Activated naive CD4-positive, alpha-beta T cell treated with anti-CD3 and anti-CD28 coated beads, Interleukin-2, amount 50 U/mL, for 16 hours (primary cell): ENCODE measurements at regions not wholly inside any gene's neighbourhood (a gene's known extent, or its start where the extent isn't known, plus 50 kb on each side); places are given as distances from the start of the nearest gene placed in this dataset.

Experiments used
- DNase-seq: peaks from one replicate; pipeline ENCODE4 v3.0.0-alpha.2; 2020

DNA sequence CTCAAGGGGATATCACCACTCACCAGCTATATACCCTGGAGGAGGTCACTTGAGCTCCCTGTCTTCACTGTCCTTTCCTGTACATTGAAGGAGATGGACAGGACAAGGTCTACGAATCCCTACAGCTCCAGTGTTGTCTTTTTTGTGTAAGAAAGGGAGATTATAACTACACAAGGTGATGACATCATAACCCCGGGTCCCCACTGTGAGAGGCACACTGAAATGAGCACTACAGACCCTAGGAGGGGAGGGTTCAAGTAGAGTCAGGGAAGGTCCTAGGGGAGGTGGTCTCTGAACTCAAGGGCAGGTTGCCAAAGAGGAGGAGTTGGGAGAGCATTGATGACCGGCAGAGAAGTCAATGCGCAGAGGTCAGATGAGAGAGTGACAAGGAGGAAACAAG is 108.3 kb upstream of the SLC14A2 start:
- no peak for DNase-seq

DNA sequence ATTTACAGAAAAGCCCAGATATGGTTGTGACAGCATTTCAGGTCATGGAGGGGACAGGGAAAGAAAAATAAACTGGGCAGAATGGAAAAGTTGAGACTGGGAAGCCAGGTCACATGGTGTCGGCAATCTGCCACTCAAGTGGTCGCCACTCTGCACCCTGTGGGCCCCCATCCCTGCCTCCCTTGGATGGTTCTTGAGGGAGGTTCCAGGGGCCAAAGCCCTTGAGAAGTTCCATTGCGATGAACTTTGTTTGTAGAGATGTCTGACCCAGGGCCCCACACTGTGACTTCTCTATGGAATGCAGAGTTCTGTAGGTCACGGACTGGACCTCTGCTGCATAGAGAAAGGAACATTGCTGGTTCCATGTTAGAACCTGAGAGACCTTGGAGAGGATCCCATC is 105.7 kb upstream of the SLC14A2 start:
- no peak for DNase-seq

DNA sequence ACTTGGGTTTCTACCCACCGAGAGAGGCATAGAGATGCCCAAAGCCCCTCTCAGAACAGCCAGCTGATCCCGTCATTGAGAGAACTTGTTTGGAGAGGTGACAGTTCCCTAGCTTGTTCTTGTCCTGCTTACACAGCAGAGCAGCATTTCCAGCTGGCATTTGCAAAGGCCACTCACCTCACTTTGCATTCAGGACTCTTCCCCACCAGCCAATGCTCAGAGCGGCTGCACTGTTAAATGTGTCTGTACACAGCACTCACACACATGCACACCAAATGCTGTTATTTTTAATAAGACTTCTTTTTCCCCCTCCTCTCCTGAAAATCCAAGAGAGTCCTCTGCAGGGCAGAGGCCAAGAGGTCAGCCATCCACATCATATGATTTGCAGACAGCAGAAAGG is 104.6 kb upstream of the SLC14A2 start:
- DNase-seq, result no peak

DNA sequence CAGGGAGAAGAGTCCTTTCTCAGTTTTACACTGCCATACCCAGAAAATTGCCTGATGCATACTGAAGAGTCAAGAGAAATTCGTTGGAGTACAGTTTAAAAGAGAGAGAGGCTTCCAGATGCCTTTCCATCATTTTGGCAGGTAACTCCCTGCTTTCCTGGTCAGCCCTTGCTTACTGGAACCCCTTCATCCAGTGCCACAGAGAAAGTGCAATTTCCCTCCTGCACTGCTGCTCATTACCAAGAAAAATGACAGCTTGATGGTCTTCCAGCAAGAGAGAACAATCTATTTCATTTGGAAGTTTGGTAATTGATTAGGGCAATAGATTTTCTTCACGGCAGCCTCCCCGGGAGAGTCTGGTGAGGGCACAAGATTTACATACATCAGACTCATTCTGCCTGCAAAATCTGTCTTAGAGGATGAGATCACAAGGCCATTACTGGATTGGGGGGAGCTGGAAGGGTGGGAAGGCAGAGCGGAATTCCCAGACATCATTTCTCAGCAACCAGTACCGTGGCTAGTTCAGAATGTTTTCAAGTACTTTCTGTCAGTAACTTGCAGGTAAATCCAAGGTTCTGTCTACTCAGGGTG is 102.8 kb upstream of the SLC14A2 start:
- DNase-seq, result no peak

DNA sequence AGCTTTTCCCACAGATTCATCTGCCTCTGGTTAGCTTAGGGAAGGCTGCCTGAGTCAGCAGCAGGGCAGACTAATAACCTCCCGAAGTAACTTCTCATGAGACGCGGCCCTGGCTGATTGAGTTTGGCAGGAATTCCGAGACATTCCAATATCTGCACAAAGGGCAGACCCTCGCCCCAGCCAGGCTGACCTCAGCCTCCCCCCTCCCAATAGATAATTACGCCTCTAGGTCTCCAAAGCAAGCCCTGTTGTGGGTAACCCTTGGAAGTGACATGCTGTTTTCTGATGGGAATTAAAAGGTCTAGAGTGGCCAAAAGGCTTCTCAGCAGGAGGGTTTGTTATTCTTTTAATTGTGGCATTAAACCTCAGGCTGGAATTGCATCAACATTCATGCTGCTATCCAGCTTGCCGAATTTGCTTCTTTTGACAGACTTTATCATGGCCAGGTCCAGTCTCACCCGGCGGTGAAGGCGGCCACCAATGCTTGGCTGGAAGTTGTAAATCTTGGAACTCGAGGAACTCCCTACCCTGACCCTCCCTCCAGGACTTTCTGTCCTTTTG is 98.0 kb upstream of the SLC14A2 start:
- DNase-seq, result no peak

DNA sequence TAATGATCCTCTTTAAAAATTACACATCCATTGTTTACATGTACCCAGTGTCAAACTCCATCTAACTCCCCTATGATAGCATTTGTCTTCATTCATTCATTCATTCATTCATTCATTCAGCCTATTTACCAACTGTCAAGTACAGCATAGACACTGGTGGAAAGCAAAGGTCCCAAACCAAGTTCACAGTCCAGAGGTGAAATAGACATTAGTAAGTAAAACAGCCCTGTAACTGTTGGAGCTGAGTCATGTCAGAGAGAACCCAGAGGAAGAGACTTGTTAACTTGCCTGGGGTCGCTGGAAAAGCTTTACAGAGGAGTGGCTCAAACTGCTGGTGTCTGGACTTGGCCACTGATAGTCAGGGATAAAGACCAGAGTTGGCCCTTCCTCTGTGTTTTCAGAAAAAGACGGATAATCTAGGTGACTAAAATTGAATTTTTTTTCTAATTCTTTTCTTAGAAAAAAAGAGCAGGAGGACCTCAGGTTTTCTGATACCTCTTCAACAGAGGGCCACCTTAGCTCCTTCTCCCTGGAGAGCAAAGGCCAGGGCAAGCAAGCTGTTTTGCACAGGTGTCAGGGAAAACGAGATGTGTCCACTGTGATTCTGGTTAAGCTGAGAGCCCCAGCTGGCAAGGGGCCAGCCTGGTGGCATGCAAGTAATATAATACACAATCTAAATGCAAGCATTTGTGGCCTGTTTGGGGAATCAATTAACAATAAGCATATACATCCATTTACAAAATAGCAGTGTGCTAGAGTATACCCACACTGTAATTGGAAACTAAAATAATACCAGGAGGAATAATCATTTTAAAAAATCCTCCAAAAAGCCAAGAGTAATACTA is 96.7 kb upstream of the SLC14A2 start:
- DNase-seq, result no peak

DNA sequence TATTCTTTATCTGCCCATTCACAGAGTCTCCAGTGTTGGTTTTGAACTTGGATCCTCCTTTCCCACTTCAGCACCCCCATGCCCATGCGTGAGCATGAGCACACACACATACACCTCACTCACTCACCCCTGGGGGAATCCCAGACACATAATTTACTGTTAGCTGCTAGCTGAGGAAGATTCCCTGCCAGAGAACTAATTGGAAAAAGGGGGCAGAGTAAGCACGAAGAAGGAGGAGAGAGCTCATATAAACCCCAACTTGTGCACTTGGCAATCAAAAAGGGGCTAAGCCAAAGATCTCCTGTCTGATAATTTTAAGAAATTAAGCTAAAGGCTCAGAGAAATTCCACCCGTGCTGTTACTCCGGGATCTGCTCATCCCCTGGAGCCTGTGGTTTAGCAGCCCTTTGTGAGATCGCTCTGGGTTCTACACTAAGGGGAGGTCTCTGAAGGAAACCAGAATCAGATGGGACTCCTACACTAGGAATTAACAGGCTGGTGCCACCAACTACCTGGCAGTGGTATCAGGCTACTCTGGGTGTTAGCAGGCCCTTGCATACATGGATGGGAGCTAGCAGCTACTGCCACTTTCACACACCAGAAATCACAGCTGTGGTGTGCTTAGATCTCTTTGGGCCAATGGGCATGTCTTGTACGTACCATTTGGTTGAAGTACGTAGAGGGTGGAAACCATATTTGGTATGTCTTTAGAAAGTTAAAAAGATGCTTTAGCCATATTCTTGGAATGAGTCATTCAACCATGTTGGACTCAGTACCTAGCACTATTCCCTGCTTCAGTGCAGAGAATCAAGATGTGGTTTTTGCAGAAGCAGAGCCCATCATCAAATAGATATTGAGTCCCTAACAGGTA is 95.6 kb upstream of the SLC14A2 start:
- no peak for DNase-seq

DNA sequence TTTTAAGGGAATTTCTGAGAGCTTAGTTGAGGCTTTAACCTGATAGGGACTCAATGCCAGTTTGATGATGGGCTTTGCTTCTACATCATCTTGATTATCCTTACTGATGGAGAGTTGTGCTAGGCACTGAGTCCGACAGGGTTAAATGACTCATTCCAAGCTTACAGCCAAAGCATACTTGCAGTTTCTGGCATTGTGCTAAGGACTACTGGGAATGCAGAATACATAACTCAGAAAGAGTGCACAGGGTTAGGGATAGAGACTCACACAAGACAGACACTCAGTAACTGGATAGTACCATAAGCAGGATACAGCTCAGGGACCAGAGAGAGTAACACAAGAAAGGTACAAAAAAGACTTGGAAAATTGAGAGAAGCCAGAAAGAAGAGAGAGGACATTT is 94.1 kb upstream of the SLC14A2 start:
- DNase-seq, result no peak

DNA sequence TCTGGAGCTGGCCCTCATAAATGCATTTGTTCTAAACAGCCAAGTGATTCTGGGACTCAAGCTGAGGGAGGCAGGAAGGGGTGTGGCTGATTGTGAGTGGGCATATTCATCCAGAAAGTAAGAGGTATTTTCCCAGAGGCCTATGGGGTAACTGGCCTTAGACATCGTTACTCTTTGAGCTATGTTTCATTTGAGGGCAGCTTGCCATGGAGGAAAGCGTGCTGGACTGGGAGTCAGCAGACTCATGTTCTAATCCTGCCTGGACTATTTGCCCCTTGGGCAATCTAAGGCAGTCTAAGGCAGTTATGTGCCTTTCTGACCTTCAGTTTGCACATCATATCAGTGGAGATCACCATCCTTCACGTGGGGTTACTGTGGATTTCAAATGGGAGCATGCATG is 93.5 kb upstream of the SLC14A2 start:
- DNase-seq, result no peak

DNA sequence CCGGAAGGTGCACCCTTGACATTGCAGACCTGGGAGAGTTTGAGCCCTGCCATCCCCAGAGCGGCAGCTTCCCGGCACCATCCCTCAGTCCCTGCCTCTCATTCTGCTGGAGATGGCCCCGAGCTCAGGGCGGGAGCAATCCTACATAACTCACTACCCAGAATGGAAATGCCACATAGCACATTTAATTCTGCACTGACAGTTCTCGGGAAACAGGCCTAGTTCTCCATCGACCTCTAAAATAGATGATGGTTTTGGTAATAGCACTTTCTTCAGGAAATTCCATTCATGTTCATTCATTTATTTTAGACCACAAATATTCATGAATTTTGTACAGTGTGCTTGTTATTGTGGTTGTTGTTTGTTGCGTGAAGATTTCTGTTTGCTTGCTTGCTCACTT is 92.9 kb upstream of the SLC14A2 start:
- DNase-seq, result no peak

DNA sequence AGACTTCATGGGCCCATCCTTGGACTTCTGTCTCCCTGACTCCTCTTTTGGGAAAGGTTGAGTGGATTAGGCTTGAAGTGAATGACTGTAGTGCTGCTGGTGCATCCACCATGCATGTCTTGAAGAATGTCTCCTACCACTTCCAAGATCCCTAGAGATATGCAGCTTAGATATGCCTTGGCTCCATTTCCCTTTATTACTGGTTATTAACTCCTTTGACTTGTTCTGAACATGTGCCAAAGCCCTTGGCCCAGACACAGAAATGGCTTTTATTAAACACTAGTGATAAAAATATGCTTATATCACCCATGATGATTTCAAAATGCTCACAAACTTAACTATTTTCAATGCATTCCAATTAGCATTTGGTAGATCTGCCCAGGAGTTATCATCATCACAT is 90.0 kb upstream of the SLC14A2 start:
- DNase-seq, result no peak

DNA sequence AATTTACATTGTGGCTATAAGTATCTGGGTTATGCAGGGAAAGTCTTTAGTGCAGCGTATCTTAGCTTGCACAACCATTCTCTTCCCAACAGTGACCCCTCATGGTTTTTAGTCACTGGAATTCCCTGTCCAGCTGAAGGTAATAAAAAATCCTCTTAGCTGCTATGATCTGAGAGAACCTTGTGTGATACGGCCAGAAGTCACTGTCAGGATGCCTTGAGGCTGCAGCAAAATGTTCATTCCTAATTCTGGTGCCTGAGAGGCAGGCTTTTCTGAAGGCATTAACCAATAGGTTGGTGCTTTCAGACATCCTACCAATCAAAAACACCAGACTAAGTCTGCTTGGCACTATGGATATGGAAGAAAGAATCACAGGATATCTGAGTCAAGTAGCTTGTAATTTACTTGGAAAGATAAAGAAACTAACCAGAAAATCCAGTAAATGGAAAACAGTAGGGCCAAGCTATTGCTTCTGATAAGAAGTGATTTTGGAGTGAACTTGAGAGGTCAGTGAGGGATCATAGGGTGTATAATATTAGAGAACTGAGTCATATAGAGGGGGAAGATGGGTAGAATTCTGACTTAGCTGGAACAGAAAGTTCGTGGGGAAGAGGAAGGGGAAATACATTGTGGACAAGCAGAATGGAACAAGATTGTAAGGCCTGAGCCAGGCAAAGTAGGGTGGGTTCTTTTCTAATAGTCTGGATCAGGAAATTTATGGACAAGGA is 89.0 kb upstream of the SLC14A2 start:
- DNase-seq, result no peak

DNA sequence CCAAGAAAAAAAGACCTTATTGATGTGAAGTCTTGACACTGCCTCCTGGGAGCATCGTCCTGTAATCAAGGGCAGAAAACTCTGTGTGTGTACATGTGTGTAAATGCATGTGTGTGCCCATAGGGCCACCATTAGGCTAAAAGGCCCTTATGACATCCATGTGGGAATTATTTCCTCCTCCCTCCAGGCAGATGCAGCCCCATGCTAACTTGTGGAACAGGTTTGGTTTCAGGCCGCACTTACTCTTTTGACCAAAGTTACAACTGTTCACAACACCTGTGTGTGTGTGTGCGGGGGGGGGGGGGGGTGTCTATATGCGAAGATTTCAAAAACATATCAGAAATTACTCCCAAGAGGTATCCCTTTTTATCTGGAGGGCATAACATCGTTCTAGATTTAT is 87.4 kb upstream of the SLC14A2 start:
- DNase-seq, result no peak

DNA sequence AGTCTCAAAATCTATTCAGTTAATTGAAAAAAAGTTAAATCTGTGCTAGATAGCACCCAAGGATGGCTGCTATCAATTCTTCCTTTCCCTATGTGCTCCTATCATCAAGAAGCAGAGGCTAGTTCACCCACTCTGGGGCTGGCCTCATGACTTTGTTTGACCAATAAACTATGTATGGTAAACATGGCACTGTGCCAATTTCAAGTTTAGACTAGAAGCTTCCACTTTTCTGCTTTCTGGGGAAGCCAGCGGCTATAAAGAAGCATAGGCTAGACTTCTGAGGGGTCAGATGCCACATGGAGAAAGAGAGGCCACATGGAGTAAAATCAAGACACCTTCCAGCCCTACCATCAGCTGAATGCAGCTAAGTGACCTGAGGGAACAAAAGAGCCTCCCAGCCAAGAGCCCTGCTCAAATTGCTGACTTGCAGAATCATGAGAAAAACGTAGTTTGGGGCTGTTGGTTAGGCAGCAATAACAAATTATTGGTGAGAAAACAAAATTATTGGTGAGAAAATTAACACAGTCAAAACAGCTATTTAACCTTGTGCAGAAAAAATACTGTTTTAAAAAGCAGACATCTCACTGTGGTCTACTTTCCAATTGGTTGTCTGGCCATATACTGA is 86.5 kb upstream of the SLC14A2 start:
- DNase-seq, result no peak

DNA sequence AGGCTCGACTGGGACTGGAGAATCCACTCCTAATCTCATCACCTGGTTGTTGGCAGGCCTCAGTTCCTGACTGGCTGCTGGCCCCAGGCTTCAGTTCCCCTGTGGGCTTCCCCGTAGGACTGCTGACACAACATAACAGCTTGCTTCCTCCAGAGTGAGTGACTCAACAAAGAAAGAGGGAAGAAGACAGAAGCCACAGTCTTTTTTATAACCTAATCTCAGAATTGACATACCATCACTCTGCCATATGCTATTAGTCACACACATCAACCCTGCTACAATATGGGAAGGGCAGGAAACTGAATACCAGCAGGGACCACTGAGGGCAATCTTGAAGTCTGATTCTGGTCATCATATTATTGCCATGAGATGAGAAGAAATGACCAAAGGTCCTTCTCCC is 76.8 kb upstream of the SLC14A2 start:
- no peak for DNase-seq

DNA sequence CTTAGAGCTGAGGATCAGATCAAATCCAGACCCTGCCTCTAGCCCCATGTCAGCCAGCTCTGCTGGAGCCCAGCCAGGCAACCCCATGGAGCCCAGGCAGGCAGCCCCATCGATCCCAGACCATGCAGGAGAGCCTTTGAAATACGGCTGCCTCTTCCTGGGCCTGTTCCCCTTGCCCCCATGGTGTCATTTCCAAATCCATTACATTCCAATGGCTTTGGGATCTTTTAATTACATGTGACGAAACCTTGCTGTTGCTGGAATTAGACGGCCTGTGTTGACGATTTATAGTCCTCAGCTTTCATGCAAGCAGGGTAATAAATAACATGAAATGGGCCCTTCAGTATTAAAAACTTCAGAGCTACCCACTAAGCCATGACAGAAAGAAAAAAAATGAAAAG is 75.8 kb upstream of the SLC14A2 start:
- DNase-seq, result no peak

DNA sequence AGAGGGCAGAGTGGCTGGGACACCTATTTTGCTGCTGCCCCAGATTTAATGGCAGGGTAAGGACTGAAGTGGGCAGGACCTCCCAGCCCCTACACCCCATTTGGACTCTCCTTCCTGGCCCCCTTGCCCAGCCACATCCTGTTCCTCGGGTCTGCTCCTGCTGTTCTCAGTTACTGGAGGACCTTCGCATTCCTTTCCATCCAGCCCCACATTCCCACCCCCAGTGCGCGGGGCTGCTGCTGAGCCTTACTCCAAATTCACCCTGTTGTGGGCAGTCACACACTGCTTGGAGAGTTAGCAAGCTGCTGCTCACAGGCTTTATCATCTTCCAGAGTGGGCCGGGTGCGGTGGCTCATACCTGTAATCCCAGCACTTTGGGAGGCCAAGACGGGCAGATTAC is 75.2 kb upstream of the SLC14A2 start:
- DNase-seq, result no peak

DNA sequence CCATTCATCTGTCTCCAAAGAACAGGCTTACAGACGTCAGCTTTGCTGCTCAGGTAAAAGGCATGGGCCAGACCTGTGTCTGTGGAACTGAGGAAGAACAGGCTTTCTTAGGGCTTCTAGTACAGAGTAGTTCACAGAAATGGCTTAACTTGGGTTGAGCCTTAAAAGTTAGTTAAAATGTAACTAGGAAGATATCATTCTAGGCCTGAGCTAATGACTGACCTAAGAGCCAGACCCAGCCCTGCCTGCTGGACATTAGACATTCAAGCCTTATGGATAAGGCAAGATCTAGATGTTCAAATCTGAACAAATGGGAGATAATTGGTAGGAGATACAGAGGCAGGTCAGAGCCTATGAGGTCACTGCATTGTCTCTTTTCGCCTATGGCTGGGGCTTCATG is 73.9 kb upstream of the SLC14A2 start:
- no peak for DNase-seq

DNA sequence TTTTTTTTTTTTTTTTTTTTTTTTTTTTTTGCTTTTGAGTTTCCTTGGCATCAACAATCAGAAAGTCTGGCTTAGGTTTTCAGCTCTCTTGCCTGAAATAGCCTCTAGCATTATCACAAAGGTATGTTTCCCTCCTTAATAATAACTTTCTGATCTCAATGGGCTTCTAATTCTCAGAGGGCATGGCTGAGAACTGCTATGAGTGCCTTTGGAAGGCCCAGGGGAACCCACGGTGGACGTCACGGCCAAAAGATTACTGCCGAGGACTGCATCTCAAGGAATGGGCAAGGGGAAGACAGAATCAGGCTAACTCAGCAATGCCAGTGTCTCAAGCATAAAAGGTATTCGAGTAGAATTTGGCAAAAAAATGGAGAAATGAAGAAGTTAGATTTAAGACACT is 73.2 kb upstream of the SLC14A2 start:
- DNase-seq, result no peak

DNA sequence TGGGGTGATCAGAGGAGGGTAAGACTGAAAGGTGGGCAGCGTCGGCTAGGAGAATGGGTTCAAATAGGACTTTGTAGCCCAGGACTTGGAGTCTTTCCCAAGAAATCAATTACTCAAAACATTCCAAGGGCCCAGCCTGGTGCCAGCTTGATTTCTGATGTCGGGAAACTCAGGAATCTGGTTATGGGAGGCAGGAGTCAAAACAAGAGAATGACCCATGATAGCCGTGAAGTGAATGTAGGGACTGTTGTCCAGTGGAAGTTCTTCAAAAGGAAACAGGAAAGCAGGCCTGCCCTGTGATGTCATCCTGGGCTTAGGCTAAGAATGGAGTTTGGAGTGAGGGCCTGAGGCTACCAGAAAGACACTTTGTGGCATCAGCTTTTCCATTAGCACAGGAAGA is 67.4 kb upstream of the SLC14A2 start:
- DNase-seq, result no peak

DNA sequence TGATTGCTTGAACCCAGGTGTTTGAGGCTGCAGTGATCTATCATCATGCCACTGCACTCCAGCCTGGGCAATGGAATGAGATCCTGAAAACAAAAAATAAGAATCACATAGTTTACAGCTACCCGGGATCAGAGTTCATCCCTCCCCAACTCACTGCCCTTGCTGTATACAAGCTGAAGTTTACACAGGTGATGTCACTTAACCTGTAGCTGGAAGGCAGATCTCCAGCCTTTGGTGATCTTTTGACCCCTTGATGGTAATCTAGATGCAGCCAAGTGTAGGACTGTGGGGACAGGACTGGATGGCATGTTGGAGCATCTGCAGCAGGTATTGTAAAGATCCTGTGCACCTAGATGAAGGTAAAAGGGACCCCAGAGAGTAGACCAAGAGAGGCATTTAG is 66.7 kb upstream of the SLC14A2 start:
- DNase-seq, result no peak

DNA sequence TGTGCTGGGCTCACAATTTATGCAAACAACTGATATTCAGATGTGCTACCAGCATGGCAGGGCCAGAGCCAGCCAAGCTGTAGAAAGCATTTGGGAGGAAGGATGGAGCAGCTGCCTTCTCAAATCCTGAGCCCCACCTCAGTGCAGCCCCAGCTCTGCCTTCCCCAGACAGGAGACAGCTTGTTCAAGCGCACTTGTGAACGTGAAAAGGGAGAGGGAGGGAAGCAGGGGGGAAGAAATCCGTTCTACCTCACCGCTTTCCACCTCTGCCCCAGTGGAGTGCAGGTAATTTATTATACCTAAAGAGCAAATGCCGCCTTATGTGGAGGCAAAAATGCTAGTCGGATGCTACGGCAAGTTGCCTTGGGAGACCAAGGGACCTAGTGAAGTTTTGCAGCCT is 66.0 kb upstream of the SLC14A2 start:
- DNase-seq, result no peak
